ENCODE measurements at regions not wholly inside any gene's neighbourhood (a gene's known extent, or its start where the extent isn't known, plus 50 kb on each side); places are given as distances from the start of the nearest gene placed in this dataset.

DNA sequence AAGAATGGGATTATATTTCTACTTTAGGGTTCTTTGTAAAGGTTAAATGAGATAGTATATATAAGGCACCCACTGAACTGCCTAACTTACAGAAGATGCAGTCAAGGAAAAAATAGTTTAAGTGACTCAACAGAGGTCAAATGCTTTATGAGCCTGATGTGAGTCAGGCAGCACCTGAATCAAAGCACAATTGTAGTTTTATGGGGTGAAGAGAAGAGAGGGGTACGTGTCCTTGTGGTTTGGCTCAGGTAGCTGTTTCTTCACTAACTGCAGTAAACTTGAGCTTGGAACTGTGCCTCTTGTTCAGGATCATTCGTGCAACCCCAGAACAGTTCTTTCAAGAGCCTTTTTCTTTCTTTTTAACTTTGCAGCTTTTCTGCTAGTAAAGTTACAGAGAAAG, 125.2 kb upstream of the SPON1 start:
- no peak for DNase-seq (ENCODE audit: low spot score in 2 of 2)
- intact Hi-C loops (cut with DNase I; ENCODE audit: low total_unique reads) = no loop called here
- Histone ChIP-seq H3K9me3 (no peaks in the 10 kb centered on the region), H3K27me3 (no peaks in the 10 kb centered on the region), H3K4me3 (no peak overlapping the region), H3K36me3 (no peaks in the 10 kb centered on the region), H3K4me1 (no peaks in the 10 kb centered on the region), H3K27ac (no peak overlapping the region)
- TF ChIP-seq POLR2AphosphoS5 (IDR thresholded peaks at IDR 0.05) = no peak
- TF ChIP-seq POLR2A (IDR thresholded peaks at IDR 0.05) = no peak
- TF ChIP-seq, protein P1, sequence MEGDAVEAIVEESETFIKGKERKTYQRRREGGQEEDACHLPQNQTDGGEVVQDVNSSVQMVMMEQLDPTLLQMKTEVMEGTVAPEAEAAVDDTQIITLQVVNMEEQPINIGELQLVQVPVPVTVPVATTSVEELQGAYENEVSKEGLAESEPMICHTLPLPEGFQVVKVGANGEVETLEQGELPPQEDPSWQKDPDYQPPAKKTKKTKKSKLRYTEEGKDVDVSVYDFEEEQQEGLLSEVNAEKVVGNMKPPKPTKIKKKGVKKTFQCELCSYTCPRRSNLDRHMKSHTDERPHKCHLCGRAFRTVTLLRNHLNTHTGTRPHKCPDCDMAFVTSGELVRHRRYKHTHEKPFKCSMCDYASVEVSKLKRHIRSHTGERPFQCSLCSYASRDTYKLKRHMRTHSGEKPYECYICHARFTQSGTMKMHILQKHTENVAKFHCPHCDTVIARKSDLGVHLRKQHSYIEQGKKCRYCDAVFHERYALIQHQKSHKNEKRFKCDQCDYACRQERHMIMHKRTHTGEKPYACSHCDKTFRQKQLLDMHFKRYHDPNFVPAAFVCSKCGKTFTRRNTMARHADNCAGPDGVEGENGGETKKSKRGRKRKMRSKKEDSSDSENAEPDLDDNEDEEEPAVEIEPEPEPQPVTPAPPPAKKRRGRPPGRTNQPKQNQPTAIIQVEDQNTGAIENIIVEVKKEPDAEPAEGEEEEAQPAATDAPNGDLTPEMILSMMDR (IDR thresholded peaks at IDR 0.05) = no peak

DNA sequence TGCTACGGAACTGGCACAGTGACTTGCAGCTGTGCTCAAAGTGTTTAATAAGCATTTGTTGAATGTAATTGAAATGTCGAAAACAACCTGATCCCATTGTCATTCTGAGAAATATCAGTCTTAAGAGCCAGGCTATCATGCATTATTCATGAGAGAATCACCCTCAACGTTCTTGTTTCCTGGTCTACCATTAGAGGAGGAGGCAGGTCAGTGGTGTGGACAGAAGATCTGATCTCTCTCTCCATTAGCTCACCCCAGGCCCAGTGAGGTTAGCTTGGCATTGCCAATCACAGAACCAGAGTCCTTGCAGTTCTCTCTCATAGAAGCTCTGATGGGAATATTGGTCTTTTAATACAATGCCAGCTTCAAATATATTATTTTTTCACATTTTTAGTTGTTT, 121.1 kb upstream of the SPON1 start:
- no peak overlapping the region for H3K4me3 ChIP-seq
- no peaks in the 10 kb centered on the region for H3K36me3 ChIP-seq
- H3K4me1 ChIP-seq = no peaks in the 10 kb centered on the region
- no peaks in the 10 kb centered on the region for H3K27me3 ChIP-seq
- H3K9me3 ChIP-seq = no peaks in the 10 kb centered on the region
- intact Hi-C loops (cut with DNase I; ENCODE audit: low total_unique reads) = no loop called here
- H3K27ac ChIP-seq = no peak overlapping the region
- TF ChIP-seq POLR2A (IDR thresholded peaks at IDR 0.05) = no peak
- TF ChIP-seq, protein P1 (IDR thresholded peaks at IDR 0.05) = no peak
- no peak for TF ChIP-seq POLR2AphosphoS5 (IDR thresholded peaks at IDR 0.05)
- DNase-seq (ENCODE audit: low spot score in 2 of 2) = no peak

DNA sequence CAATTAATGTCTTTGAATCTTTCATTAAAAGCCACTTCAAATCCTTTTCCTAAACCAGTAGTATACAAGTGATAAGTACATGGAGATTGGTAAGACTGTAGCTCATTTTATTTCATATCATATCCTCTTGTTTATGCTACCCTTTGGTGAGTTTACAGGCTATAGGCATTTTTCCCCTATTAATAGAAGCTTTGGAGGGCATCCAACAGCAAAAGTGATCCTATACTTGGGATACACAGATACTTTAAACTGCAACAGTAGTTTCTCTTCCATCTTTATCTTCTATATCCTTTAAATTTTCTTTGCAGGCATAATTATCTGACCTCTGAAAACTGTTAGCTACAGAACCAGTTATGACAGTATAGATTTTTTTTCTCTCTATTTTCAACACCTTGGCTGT, 114.5 kb upstream of the SPON1 start:
- Histone ChIP-seq H3K9me3 (no peaks in the 10 kb centered on the region), H3K27ac (no peak overlapping the region), H3K4me1 (no peaks in the 10 kb centered on the region), H3K36me3 (no peaks in the 10 kb centered on the region), H3K4me3 (no peak overlapping the region), H3K27me3 (no peaks in the 10 kb centered on the region)
- DNase-seq (ENCODE audit: low spot score in 2 of 2) = no peak
- intact Hi-C loops (cut with DNase I; ENCODE audit: low total_unique reads) = no loop called here
- TF ChIP-seq, protein P1 (IDR thresholded peaks at IDR 0.05) = no peak
- no peak for TF ChIP-seq POLR2A (IDR thresholded peaks at IDR 0.05)
- TF ChIP-seq POLR2AphosphoS5 (IDR thresholded peaks at IDR 0.05) = no peak

DNA sequence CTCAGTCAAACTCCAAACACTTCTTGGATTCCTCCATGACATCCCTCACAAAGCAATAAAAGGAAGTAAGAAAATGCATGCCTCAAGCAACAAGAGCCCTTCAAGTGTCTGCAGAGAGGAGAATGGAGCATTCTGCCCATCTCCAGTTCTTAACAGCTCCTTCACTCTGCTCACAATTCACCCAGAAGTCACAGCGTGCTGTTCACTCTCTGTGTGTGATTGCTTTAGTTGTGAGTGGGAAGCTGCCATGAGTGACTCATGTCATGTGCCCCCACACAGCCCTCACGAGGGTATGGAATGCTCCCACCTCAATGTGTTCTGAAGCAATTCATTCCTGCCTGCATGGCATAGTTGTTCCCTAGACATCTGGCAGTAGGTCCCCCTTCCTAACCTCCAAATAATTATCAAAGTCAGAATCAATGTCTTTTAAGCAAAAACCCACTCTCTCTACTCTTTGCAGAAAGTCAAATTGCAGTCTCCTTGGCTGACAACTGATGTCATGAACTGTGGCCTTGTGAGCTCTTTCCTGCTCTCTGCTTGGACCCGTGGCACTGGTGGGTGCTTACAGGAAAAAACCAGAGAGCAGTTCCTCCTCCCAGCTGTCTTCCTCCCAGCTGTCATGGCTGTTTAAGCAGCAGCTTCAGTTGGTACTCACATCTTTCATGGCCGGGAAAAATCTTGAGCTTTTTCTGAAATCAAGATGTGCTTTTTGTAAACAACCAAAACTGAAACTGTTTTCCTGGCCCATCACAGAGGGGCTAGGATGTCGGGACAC, 112.1 kb upstream of the SPON1 start:
- Histone ChIP-seq H3K27me3 (no peaks in the 10 kb centered on the region), H3K4me3 (no peak overlapping the region), H3K36me3 (no peaks in the 10 kb centered on the region), H3K27ac (no peak overlapping the region), H3K4me1 (no peaks in the 10 kb centered on the region), H3K9me3 (no peaks in the 10 kb centered on the region)
- TF ChIP-seq, protein P1 (IDR thresholded peaks at IDR 0.05) = no peak
- TF ChIP-seq POLR2AphosphoS5 (IDR thresholded peaks at IDR 0.05) = no peak
- no peak for TF ChIP-seq POLR2A (IDR thresholded peaks at IDR 0.05)
- intact Hi-C loops (cut with DNase I; ENCODE audit: low total_unique reads) = no loop called here
- no peak for DNase-seq (ENCODE audit: low spot score in 2 of 2)

DNA sequence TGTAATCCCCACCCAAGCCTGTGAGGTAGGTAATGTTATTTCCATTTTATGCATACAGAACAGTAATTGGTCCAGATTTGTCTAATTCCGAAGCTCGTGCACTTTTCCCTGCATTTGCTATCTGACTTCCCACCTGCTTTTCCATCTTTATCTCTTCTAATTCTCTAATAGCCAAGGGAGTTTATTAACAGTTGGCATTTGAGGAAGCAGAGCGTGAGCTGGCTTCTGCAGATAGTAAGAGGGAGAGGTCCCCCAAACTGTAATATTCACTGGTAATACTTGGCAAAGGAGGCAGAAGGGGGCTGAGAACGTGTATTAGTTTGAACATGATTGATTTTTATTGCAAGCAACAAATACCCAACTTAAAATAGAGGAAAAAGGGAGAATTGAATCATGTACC, 110.8 kb upstream of the SPON1 start:
- intact Hi-C loops (cut with DNase I; ENCODE audit: low total_unique reads) = no loop called here
- no peaks in the 10 kb centered on the region for H3K4me1 ChIP-seq
- no peaks in the 10 kb centered on the region for H3K27me3 ChIP-seq
- no peak overlapping the region for H3K27ac ChIP-seq
- no peaks in the 10 kb centered on the region for H3K9me3 ChIP-seq
- H3K36me3 ChIP-seq = no peaks in the 10 kb centered on the region
- no peak for DNase-seq (ENCODE audit: low spot score in 2 of 2)
- no peak overlapping the region for H3K4me3 ChIP-seq
- TF ChIP-seq POLR2AphosphoS5 (IDR thresholded peaks at IDR 0.05) (no peak), POLR2A (IDR thresholded peaks at IDR 0.05) (no peak)
- TF ChIP-seq, protein P1 (IDR thresholded peaks at IDR 0.05) = no peak
